Esophagus squamous epithelium (tissue), 4 donors: ENCODE measurements at regions not wholly inside any gene's neighbourhood (a gene's known extent, or its start where the extent isn't known, plus 50 kb on each side); places are given as distances from the start of the nearest gene placed in this dataset.

Experiments used
- CTCF ChIP-seq, 6 experiments: fragments of 450-650 bp in 4 of 6; fragments of 200-600 bp in 2 of 6; sonication (generic) in 2 of 6; IDR thresholded peaks; one replicate each; pipeline ENCODE4 v1.5.1; 2016 to 2019; ENCODE audit warnings: antibody characterized with exemption in 6 of 6, mild to moderate bottlenecking in 4 of 6, moderate library complexity in 4 of 6
- POLR2A ChIP-seq, 4 donors: fragments of 450-650 bp; IDR thresholded peaks; one replicate each; pipeline ENCODE4 v1.6.1; 2017; ENCODE audit warnings: antibody characterized with exemption in 4 of 4, mild to moderate bottlenecking in 4 of 4, moderate library complexity in 3 of 4

GRCh38 chr1:235027076-235027861 is 101.4 kb downstream of the TOMM20 start:
- TF ChIP-seq POLR2A (IDR thresholded peaks at IDR 0.05): no peak
- TF ChIP-seq CTCF (IDR thresholded peaks at IDR 0.05): no peak
